HG03354 (cell line): ENCODE measurements at regions not wholly inside any gene's neighbourhood (a gene's known extent, or its start where the extent isn't known, plus 50 kb on each side); places are given as distances from the start of the nearest gene placed in this dataset.
"Not testable (repeated sequence)": the region's sequence is repeated elsewhere in the genome, so short reads cannot be mapped to it uniquely, and the experiment has no call there.

ENCODE experiments used
- ATAC-seq: cut with Tn5 transposase; IDR thresholded peaks from one replicate; pipeline ENCODE4 v1.9.1; 2021; ENCODE audit warnings: mild to moderate bottlenecking; ENCODE audit not compliant: unreplicated experiment, poor library complexity, severe bottlenecking

GRCh38 chr6:11961923-11962322 is 50.2 kb upstream of the HIVEP1 start:
- no peak for ATAC-seq

- no peak for ATAC-seq
Observed at GRCh38 chr6:11960909-11961779, 51.0 kb upstream of the HIVEP1 start.

- ATAC-seq: no peak
Observed at GRCh38 chr6:11956781-11957180, 55.3 kb upstream of the HIVEP1 start.

GRCh38 chr6:11953641-11954040 is 58.5 kb upstream of the HIVEP1 start:
- ATAC-seq: no peak

GRCh38 chr6:11952316-11952715 is 59.8 kb upstream of the HIVEP1 start:
- ATAC-seq: no peak

GRCh38 chr6:11951868-11952267 is 60.2 kb upstream of the HIVEP1 start:
- no peak for ATAC-seq

GRCh38 chr6:11950109-11950508 is 62.0 kb upstream of the HIVEP1 start:
- no peak for ATAC-seq

GRCh38 chr6:11947575-11947974 is 64.5 kb upstream of the HIVEP1 start:
- no peak for ATAC-seq

- ATAC-seq: no peak
Observed at GRCh38 chr6:11947063-11947462, 65.0 kb upstream of the HIVEP1 start.

- ATAC-seq: no peak
Observed at GRCh38 chr6:11944111-11944510, 68.0 kb upstream of the HIVEP1 start.

GRCh38 chr6:11943060-11943459 is 69.1 kb upstream of the HIVEP1 start:
- ATAC-seq: no peak

GRCh38 chr6:11942185-11942864 is 69.8 kb upstream of the HIVEP1 start:
- ATAC-seq: no peak

GRCh38 chr6:11940532-11941166 is 71.5 kb upstream of the HIVEP1 start:
- not testable (repeated sequence) for ATAC-seq

- no peak for ATAC-seq
Observed at GRCh38 chr6:11938285-11938890, 73.7 kb upstream of the HIVEP1 start.

- ATAC-seq: no peak
Observed at GRCh38 chr6:11934638-11935037, 77.5 kb upstream of the HIVEP1 start.

- ATAC-seq: not testable (repeated sequence)
Observed at GRCh38 chr6:11932892-11933291, 79.2 kb upstream of the HIVEP1 start.

GRCh38 chr6:11931296-11932035 is 80.6 kb upstream of the HIVEP1 start:
- no peak for ATAC-seq

- not testable (repeated sequence) for ATAC-seq
Observed at GRCh38 chr6:11930834-11931233, 81.3 kb upstream of the HIVEP1 start.

- ATAC-seq: no peak
Observed at GRCh38 chr6:11930240-11930639, 81.9 kb upstream of the HIVEP1 start.
